GM19467 (cell line): ENCODE measurements at regions not wholly inside any gene's neighbourhood (a gene's known extent, or its start where the extent isn't known, plus 50 kb on each side); places are given as distances from the start of the nearest gene placed in this dataset.
"Not testable (repeated sequence)": the region's sequence is repeated elsewhere in the genome, so short reads cannot be mapped to it uniquely, and the experiment has no call there.

Experiments used
- ATAC-seq: cut with Tn5 transposase; IDR thresholded peaks from one replicate; pipeline ENCODE4 v1.9.1; 2021; ENCODE audit warnings: mild to moderate bottlenecking, moderate library complexity; ENCODE audit not compliant: unreplicated experiment

- ATAC-seq = peak; percentile 63
These were observed 76.3 kb upstream of the CUX1 start for GRCh38 chr7:101740981-101741725.

- no peak for ATAC-seq
These were observed 74.0 kb upstream of the CUX1 start for GRCh38 chr7:101743241-101743994.

GRCh38 chr7:101743995-101744360 lies 73.4 kb upstream of the CUX1 start:
- no peak for ATAC-seq

GRCh38 chr7:101744588-101744987 lies 72.8 kb upstream of the CUX1 start:
- ATAC-seq = no peak

GRCh38 chr7:101746314-101746713 lies 71.1 kb upstream of the CUX1 start:
- no peak for ATAC-seq

- ATAC-seq = no peak
These were observed 70.2 kb upstream of the CUX1 start for GRCh38 chr7:101747053-101747878.

- no peak for ATAC-seq
These were observed 69.5 kb upstream of the CUX1 start for GRCh38 chr7:101747879-101748345.

GRCh38 chr7:101749891-101750290 lies 67.5 kb upstream of the CUX1 start:
- ATAC-seq = no peak

- no peak for ATAC-seq
These were observed 64.1 kb upstream of the CUX1 start for GRCh38 chr7:101753316-101753715.

- no peak for ATAC-seq
These were observed 62.8 kb upstream of the CUX1 start for GRCh38 chr7:101754424-101755159.

GRCh38 chr7:101757879-101758278 lies 59.5 kb upstream of the CUX1 start:
- ATAC-seq = no peak

GRCh38 chr7:101758519-101758918 lies 58.9 kb upstream of the CUX1 start:
- ATAC-seq = not testable (repeated sequence)

GRCh38 chr7:101764221-101764620 lies 53.2 kb upstream of the CUX1 start:
- no peak for ATAC-seq

- ATAC-seq = no peak
These were observed 49.9 kb upstream of the CUX1 start for GRCh38 chr7:101767544-101767943.
